ENCODE measurements at regions not wholly inside any gene's neighbourhood (a gene's known extent, or its start where the extent isn't known, plus 50 kb on each side); places are given as distances from the start of the nearest gene placed in this dataset.
A peak's percentile ranks its signal among the peaks of the same experiment; 100 is the strongest.

DNA sequence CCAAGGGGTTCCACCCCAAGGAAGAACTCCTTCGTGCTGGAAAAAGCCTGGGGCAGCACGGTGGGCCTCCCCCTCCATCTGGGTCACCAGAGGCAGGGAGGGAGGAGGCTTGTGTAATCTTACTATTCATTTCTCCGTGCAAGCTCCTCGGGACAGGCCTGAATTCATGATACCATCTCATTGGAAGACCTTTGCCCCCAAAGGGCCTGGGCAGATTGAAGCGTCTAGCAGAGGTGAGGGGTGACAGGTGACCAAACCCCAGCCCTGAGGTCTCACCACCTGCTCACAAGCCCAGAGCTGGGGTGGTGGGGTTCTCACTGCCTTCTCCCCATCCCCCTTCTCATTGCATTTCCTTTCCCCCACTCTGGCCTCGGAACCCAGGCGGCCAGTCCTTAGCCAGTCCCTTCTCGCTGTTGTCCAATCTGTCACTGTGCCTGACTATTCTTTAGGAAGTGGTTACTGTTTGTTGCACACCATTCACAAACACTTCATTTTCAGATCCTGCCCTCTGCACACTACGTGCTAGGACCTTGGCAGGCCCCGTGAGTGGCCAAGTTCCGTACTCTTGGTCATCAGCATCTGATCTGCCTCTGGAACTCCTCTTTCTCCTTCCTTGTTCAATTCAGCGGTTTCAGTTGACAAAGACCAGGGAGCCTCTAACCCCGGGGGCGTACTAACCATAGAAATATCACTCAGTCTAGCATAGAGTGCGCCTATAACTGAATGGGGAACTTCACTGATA, 137.1 kb downstream of the LY86 start:
- H3K9ac ChIP-seq: no peak overlapping the region
- Mint-ChIP-seq H3K27ac (peak overlapping the region; percentile 26), H3K27me3 (ENCODE audit: insufficient read depth, low read depth) (peaks cover 6% of the 10 kb centered on the region), H3K4me3 (peak overlapping the region; percentile 19), H3K4me1 (peaks cover 27% of the 10 kb centered on the region), H3K9me3 (peaks cover 2% of the 10 kb centered on the region), H3K36me3 (no peaks in the 10 kb centered on the region)
- H3K36me3 ChIP-seq: no peaks in the 10 kb centered on the region
- no peak overlapping the region for H3K27ac ChIP-seq
- no peak for TF ChIP-seq EZH2 (IDR thresholded peaks at IDR 0.05)
- TF ChIP-seq, protein P1, sequence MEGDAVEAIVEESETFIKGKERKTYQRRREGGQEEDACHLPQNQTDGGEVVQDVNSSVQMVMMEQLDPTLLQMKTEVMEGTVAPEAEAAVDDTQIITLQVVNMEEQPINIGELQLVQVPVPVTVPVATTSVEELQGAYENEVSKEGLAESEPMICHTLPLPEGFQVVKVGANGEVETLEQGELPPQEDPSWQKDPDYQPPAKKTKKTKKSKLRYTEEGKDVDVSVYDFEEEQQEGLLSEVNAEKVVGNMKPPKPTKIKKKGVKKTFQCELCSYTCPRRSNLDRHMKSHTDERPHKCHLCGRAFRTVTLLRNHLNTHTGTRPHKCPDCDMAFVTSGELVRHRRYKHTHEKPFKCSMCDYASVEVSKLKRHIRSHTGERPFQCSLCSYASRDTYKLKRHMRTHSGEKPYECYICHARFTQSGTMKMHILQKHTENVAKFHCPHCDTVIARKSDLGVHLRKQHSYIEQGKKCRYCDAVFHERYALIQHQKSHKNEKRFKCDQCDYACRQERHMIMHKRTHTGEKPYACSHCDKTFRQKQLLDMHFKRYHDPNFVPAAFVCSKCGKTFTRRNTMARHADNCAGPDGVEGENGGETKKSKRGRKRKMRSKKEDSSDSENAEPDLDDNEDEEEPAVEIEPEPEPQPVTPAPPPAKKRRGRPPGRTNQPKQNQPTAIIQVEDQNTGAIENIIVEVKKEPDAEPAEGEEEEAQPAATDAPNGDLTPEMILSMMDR (IDR thresholded peaks at IDR 0.05): no peak
- TF ChIP-seq EZH2phosphoT487 (IDR thresholded peaks at IDR 0.05): no peak
- DNase-seq (ENCODE audit: low spot score): no peak
- no peak overlapping the region for H3K4me3 ChIP-seq
- no peaks in the 10 kb centered on the region for H3K27me3 ChIP-seq
- peak overlapping the region; percentile 89 for H2AFZ ChIP-seq (replicated peaks)
- peaks cover 8% of the 10 kb centered on the region for H3F3A ChIP-seq (ENCODE audit: low read depth)
- peaks cover 33% of the 10 kb centered on the region for H3K4me1 ChIP-seq
- no peaks in the 10 kb centered on the region for H4K20me1 ChIP-seq (ENCODE audit: low read depth)
- H3K9me3 ChIP-seq (ENCODE audit: low read depth): no peaks in the 10 kb centered on the region
- H3K4me2 ChIP-seq: peak overlapping the region; percentile 42
- no peaks in the 10 kb centered on the region for H3K79me2 ChIP-seq (ENCODE audit: low read depth)

DNA sequence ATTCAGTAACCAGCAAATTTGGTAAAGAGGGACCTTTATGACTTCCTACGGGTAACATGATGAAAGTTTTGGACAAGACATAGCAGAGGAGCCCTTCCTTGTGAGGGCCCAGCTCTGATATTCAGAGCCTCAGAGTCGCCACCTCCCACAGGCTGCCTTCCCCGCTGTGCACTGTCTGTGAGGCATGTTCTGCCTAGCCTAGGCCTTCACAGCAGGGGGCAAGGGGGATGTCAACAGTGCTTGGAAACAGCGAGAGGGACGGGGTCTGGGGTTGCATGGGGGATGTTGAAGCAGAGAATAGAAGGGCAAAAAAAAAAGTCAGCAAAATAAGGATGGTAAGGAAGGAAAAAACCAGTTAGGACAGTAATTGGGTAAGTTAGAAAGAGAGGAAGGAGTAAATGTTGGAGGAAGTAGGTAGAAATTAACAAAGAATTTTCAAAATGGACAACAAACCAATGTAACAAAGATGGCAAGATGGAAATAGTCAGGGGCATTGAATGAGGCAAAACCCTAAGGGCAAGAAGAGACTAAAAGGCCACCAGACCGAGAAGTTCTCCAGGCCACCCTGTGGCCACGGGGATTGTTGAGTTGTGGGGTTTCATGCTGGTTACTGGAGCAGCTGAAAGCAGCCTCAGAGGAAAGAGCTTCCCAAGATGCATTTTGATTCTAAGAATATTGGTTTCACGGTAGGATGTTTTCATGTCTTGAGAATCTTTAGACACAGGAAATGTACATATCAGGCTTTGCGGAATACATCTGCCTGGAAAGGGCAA, 139.8 kb downstream of the LY86 start:
- no peaks in the 10 kb centered on the region for H3K79me2 ChIP-seq (ENCODE audit: low read depth)
- H3K4me3 ChIP-seq: no peak overlapping the region
- no peaks in the 10 kb centered on the region for H4K20me1 ChIP-seq (ENCODE audit: low read depth)
- no peak overlapping the region for H3K4me3 Mint-ChIP-seq
- H3K36me3 Mint-ChIP-seq: no peaks in the 10 kb centered on the region
- H3K9ac ChIP-seq: no peak overlapping the region
- peaks cover 8% of the 10 kb centered on the region for H3F3A ChIP-seq (ENCODE audit: low read depth)
- H3K9me3 ChIP-seq (ENCODE audit: low read depth): no peaks in the 10 kb centered on the region
- no peak overlapping the region for H3K27ac Mint-ChIP-seq
- TF ChIP-seq EZH2 (IDR thresholded peaks at IDR 0.05): no peak
- TF ChIP-seq EZH2phosphoT487 (IDR thresholded peaks at IDR 0.05): no peak
- TF ChIP-seq, protein P1 (IDR thresholded peaks at IDR 0.05): no peak
- peaks cover 27% of the 10 kb centered on the region for H3K4me1 Mint-ChIP-seq
- H3K4me2 ChIP-seq: no peak overlapping the region
- H3K36me3 ChIP-seq: no peaks in the 10 kb centered on the region
- H3K27me3 ChIP-seq: no peaks in the 10 kb centered on the region
- peaks cover 29% of the 10 kb centered on the region for H3K4me1 ChIP-seq
- no peak overlapping the region for H3K27ac ChIP-seq
- peak; percentile 50 for DNase-seq (ENCODE audit: low spot score)
- H3K9me3 Mint-ChIP-seq: peaks cover 2% of the 10 kb centered on the region
- H3K27me3 Mint-ChIP-seq (ENCODE audit: insufficient read depth, low read depth): peaks cover 8% of the 10 kb centered on the region
- H2AFZ ChIP-seq (replicated peaks): no peak overlapping the region

DNA sequence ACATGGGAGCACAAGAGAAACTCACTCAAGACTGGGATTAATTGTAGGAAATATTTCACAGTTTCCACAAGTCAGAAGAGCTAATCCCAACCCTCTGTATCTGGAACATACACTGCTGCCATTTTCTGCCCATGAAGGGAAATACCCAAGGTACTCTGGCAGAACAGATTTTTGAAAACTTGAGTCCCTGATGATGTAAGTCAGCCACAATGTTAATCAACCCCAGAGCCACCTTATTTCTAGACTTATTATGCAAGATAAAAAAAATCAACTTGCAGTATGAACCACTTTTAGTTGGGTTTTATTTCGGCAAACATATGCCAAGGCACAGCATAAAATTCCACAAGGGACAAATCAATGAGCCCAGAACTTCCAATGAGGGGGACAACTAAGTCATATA, 141.5 kb downstream of the LY86 start:
- no peak for DNase-seq (ENCODE audit: low spot score)
- H3K9me3 Mint-ChIP-seq: peaks cover 2% of the 10 kb centered on the region

More for the DNA sequence above, 141.5 kb downstream of the LY86 start:
- Histone ChIP-seq H3K9me3 (ENCODE audit: low read depth) (no peaks in the 10 kb centered on the region), H2AFZ (replicated peaks) (no peak overlapping the region), H3K4me1 (peaks cover 18% of the 10 kb centered on the region), H3K4me3 (no peak overlapping the region), H4K20me1 (ENCODE audit: low read depth) (no peaks in the 10 kb centered on the region), H3K27ac (no peak overlapping the region), H3K79me2 (ENCODE audit: low read depth) (no peaks in the 10 kb centered on the region), H3K4me2 (no peak overlapping the region), H3F3A (ENCODE audit: low read depth) (no peaks in the 10 kb centered on the region), H3K36me3 (no peaks in the 10 kb centered on the region), H3K9ac (no peak overlapping the region), H3K27me3 (no peaks in the 10 kb centered on the region)
- Mint-ChIP-seq H3K4me1 (peaks cover 32% of the 10 kb centered on the region), H3K4me3 (no peak overlapping the region), H3K27ac (no peak overlapping the region), H3K27me3 (ENCODE audit: insufficient read depth, low read depth) (peaks cover 8% of the 10 kb centered on the region), H3K36me3 (no peaks in the 10 kb centered on the region)
- TF ChIP-seq EZH2phosphoT487 (IDR thresholded peaks at IDR 0.05) (no peak), EZH2 (IDR thresholded peaks at IDR 0.05) (no peak)
- TF ChIP-seq, protein P1 (IDR thresholded peaks at IDR 0.05): no peak

Data from neural progenitor cell (in vitro differentiated cells).